ENCODE measurements at regions not wholly inside any gene's neighbourhood (a gene's known extent, or its start where the extent isn't known, plus 50 kb on each side); places are given as distances from the start of the nearest gene placed in this dataset.

GRCh38 chr19:30174357-30174645, 197.9 kb upstream of the ZNF536 start:
- H3K27me3 ChIP-seq (ENCODE audit: insufficient read depth, low read depth), result peaks cover 44% of the 10 kb centered on the region
- TF ChIP-seq CTCF (conservative IDR thresholded peaks at IDR 0.05) (no peak), EZH2 (IDR thresholded peaks at IDR 0.05; ENCODE audit: low read depth) (no peak)
- no peaks in the 10 kb centered on the region for H3K79me2 ChIP-seq (ENCODE audit: low read depth)
- intact Hi-C loops (cut with micrococcal nuclease; ENCODE audit: unreplicated experiment), result no loop called here
- H3K36me3 ChIP-seq (ENCODE audit: low read depth), result no peaks in the 10 kb centered on the region
- DNase-seq, result no peak
- H3F3A ChIP-seq (ENCODE audit: insufficient read depth, low read depth), result no peaks in the 10 kb centered on the region
- ChIA-PET CTCF (no interaction called here), POLR2A (ENCODE audit: unreplicated experiment) (no interaction called here)
- H4K20me1 ChIP-seq (ENCODE audit: insufficient read depth), result no peaks in the 10 kb centered on the region; the same call in 1 of the 2 replicates
- H3K9me2 ChIP-seq (ENCODE audit: insufficient read depth), result no peaks in the 10 kb centered on the region
- H2AFZ ChIP-seq, result no peak overlapping the region
- H3K27ac ChIP-seq, result no peak overlapping the region
- H3K4me3 ChIP-seq, result no peak overlapping the region
- no peaks in the 10 kb centered on the region for H3K9me3 ChIP-seq (ENCODE audit: insufficient read depth, low read depth)
- H3K4me1 ChIP-seq (replicated peaks; ENCODE audit: insufficient read depth), result no peaks in the 10 kb centered on the region
- no peak overlapping the region for H3K4me2 ChIP-seq
- BruUV-seq (replicated peaks), result no TSS peak

GRCh38 chr19:30174791-30175190, 197.4 kb upstream of the ZNF536 start:
- POLR2A ChIA-PET (ENCODE audit: unreplicated experiment), result no interaction called here
- no peaks in the 10 kb centered on the region for H3K36me3 ChIP-seq (ENCODE audit: low read depth)

DNA sequence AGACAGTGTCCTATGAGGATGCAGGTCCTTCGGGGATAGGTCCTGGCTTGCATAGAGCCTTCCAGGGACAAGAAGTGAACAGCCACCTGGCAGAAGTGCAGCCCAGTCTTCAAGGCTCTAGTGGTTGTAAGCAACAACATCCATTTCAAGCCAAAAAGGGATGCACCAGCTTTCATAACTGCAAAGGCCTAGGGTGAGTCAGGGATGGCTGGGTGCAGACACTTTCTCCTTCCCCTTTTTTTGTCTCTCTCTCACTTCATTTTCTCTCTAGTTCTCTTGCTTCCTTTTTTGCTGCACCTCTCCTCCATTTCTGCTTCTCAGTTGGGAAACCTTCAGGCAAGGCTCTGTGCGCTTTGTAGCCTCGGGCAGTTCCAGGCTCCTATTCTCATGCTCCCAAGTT, 196.2 kb upstream of the ZNF536 start:
- ChIA-PET CTCF (no interaction called here), POLR2A (ENCODE audit: unreplicated experiment) (no interaction called here)
- H3K27me3 ChIP-seq (ENCODE audit: insufficient read depth, low read depth), result peaks cover 44% of the 10 kb centered on the region
- no peaks in the 10 kb centered on the region; the same call in 1 of the 2 replicates for H4K20me1 ChIP-seq (ENCODE audit: insufficient read depth)
- no peaks in the 10 kb centered on the region for H3K9me2 ChIP-seq (ENCODE audit: insufficient read depth)
- no peak for TF ChIP-seq CTCF (conservative IDR thresholded peaks at IDR 0.05)
- TF ChIP-seq EZH2 (IDR thresholded peaks at IDR 0.05; ENCODE audit: low read depth), result no peak
- DNase-seq, result no peak
- no peaks in the 10 kb centered on the region for H3K36me3 ChIP-seq (ENCODE audit: low read depth)
- H3K4me1 ChIP-seq (replicated peaks; ENCODE audit: insufficient read depth), result no peaks in the 10 kb centered on the region
- no peaks in the 10 kb centered on the region for H3F3A ChIP-seq (ENCODE audit: insufficient read depth, low read depth)
- no peak overlapping the region for H3K4me2 ChIP-seq
- no peak overlapping the region for H3K4me3 ChIP-seq
- no peak overlapping the region for H2AFZ ChIP-seq
- intact Hi-C loops (cut with micrococcal nuclease; ENCODE audit: unreplicated experiment), result no loop called here
- no peaks in the 10 kb centered on the region for H3K79me2 ChIP-seq (ENCODE audit: low read depth)
- no peak overlapping the region for H3K27ac ChIP-seq
- no peaks in the 10 kb centered on the region for H3K9me3 ChIP-seq (ENCODE audit: insufficient read depth, low read depth)
- BruUV-seq (replicated peaks), result no TSS peak

More at GRCh38 chr19:30174791-30175190, 197.4 kb upstream of the ZNF536 start:
- Histone ChIP-seq H3K27me3 (ENCODE audit: insufficient read depth, low read depth) (peaks cover 44% of the 10 kb centered on the region), H3F3A (ENCODE audit: insufficient read depth, low read depth) (no peaks in the 10 kb centered on the region), H3K4me1 (replicated peaks; ENCODE audit: insufficient read depth) (no peaks in the 10 kb centered on the region), H3K79me2 (ENCODE audit: low read depth) (no peaks in the 10 kb centered on the region), H2AFZ (no peak overlapping the region), H3K4me2 (no peak overlapping the region), H3K9me2 (ENCODE audit: insufficient read depth) (no peaks in the 10 kb centered on the region), H3K9me3 (ENCODE audit: insufficient read depth, low read depth) (no peaks in the 10 kb centered on the region), H3K4me3 (no peak overlapping the region), H3K27ac (no peak overlapping the region), H4K20me1 (ENCODE audit: insufficient read depth) (no peaks in the 10 kb centered on the region; the same call in 1 of the 2 replicates)
- intact Hi-C loops (cut with micrococcal nuclease; ENCODE audit: unreplicated experiment), result no loop called here
- CTCF ChIA-PET, result no interaction called here
- TF ChIP-seq CTCF (conservative IDR thresholded peaks at IDR 0.05) (no peak), EZH2 (IDR thresholded peaks at IDR 0.05; ENCODE audit: low read depth) (no peak)
- no peak for DNase-seq
- no TSS peak for BruUV-seq (replicated peaks)
